ENCODE measurements at regions not wholly inside any gene's neighbourhood (a gene's known extent, or its start where the extent isn't known, plus 50 kb on each side); places are given as distances from the start of the nearest gene placed in this dataset.

DNA sequence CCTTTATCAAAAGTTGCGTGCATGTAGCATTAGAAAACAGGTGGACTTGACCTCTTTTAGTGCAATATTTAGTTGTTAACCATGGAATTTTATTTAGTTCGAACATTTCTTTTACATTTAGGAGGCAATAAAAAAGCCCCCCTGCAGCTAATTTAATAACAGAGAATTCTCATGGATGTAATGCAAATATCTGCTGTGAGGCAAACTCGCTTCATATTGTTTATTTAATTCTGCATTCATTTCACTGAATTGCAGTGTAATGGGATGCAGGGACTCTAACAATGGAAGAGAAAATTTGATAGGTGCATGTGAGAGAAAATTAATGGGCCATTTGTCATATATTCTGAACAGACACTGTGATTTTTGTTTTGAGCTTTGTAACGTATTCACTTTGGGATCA lies 205.1 kb upstream of the CHD1 start:
- TF ChIP-seq POLR2AphosphoS5 (IDR thresholded peaks at IDR 0.05; ENCODE audit: borderline replicate concordance, low read depth, low read length) (no peak), EZH2 (IDR thresholded peaks at IDR 0.05) (no peak)
